VCaP (cell line): ENCODE measurements at regions not wholly inside any gene's neighbourhood (a gene's known extent, or its start where the extent isn't known, plus 50 kb on each side); places are given as distances from the start of the nearest gene placed in this dataset.
"Not testable (repeated sequence)": the region's sequence is repeated elsewhere in the genome, so short reads cannot be mapped to it uniquely, and the experiment has no call there.

Experiments
- H3K27ac ChIP-seq: fragments of 450-650 bp; 2 replicates; pipeline ENCODE4 v1.5.1; 2017
- CTCF ChIP-seq: fragments of 450-650 bp; conservative IDR thresholded peaks from 2 replicates; pipeline ENCODE4 v1.5.1; 2017; ENCODE audit warnings: mild to moderate bottlenecking, moderate library complexity

GRCh38 chr14:81584495-81584894 is 50.8 kb upstream of the SEL1L start:
- TF ChIP-seq CTCF: no peak
- H3K27ac ChIP-seq: no peak overlapping the region

GRCh38 chr14:81589381-81590065 is 55.9 kb upstream of the SEL1L start:
- H3K27ac ChIP-seq: no peak overlapping the region
- TF ChIP-seq CTCF: no peak

- TF ChIP-seq CTCF: no peak
- H3K27ac ChIP-seq: no peak overlapping the region
Observed at GRCh38 chr14:81591266-81591665, 57.6 kb upstream of the SEL1L start.

GRCh38 chr14:81594012-81594411 is 60.4 kb upstream of the SEL1L start:
- TF ChIP-seq CTCF: no peak
- no peak overlapping the region for H3K27ac ChIP-seq

GRCh38 chr14:81605660-81606059 is 72.0 kb upstream of the SEL1L start:
- no peak overlapping the region for H3K27ac ChIP-seq
- no peak for TF ChIP-seq CTCF

GRCh38 chr14:81613341-81614045 is 79.8 kb upstream of the SEL1L start:
- no peak overlapping the region for H3K27ac ChIP-seq
- no peak for TF ChIP-seq CTCF

- not testable (repeated sequence) for H3K27ac ChIP-seq
Observed at GRCh38 chr14:81614302-81614701, 80.6 kb upstream of the SEL1L start.

- no peak for TF ChIP-seq CTCF
Observed at GRCh38 chr14:81618695-81619094, 85.0 kb upstream of the SEL1L start.

More at GRCh38 chr14:81618695-81619094, 85.0 kb upstream of the SEL1L start:
- no peak overlapping the region for H3K27ac ChIP-seq
